HL-60 (cell line): ENCODE measurements at regions not wholly inside any gene's neighbourhood (a gene's known extent, or its start where the extent isn't known, plus 50 kb on each side); places are given as distances from the start of the nearest gene placed in this dataset.

Source experiments
- POLR2AphosphoS5 ChIP-seq: IDR thresholded peaks from 2 replicates; pipeline ENCODE4 v1.6.1; 2012; ENCODE audit warnings: low read depth
- SPI1 ChIP-seq: IDR thresholded peaks from 2 replicates; pipeline ENCODE4 v1.6.1; 2012; ENCODE audit warnings: low read depth, mild to moderate bottlenecking, borderline replicate concordance
- TF ChIP-seq, protein P1 (sequence below): IDR thresholded peaks from one replicate; pipeline ENCODE4 v1.5.1; 2011; ENCODE audit warnings: low read length, control low read depth, inconsistent platforms; ENCODE audit not compliant: insufficient read depth
- TF ChIP-seq, protein P2 (sequence below): IDR thresholded peaks from 2 replicates; pipeline ENCODE4 v1.6.1; 2012; ENCODE audit warnings: low read depth; ENCODE audit not compliant: insufficient replicate concordance

DNA sequence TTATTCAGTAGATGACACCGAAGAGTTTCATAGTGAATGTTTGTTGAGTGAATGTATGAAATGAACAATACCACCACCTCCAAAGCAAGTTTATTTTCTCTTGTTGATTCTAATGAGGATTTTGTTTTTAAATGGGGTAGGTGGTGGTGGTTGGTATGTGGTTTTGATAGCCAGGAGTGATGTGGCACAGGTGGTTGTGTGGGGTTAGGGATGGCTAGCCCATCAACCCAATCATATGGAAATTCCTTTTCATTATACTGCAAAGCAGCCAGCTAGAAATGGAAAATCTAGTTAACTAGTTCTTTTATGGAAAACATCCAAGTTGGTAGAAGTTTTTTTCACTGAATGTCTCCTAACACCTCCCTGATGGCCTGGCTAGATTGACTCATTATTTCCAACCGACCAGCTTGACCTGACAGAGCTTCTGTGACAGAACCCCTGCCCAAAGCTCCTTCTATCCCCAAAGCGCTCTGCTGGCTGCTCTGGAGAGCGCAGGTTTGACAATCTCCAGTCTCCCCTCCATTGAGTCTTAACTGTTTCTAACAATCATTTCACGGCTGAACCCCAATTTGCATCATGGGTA, 376.9 kb downstream of the MTX2 start:
- TF ChIP-seq, protein P1, sequence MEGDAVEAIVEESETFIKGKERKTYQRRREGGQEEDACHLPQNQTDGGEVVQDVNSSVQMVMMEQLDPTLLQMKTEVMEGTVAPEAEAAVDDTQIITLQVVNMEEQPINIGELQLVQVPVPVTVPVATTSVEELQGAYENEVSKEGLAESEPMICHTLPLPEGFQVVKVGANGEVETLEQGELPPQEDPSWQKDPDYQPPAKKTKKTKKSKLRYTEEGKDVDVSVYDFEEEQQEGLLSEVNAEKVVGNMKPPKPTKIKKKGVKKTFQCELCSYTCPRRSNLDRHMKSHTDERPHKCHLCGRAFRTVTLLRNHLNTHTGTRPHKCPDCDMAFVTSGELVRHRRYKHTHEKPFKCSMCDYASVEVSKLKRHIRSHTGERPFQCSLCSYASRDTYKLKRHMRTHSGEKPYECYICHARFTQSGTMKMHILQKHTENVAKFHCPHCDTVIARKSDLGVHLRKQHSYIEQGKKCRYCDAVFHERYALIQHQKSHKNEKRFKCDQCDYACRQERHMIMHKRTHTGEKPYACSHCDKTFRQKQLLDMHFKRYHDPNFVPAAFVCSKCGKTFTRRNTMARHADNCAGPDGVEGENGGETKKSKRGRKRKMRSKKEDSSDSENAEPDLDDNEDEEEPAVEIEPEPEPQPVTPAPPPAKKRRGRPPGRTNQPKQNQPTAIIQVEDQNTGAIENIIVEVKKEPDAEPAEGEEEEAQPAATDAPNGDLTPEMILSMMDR: no peak
- TF ChIP-seq POLR2AphosphoS5 (no peak), SPI1 (no peak)
- TF ChIP-seq, protein P2, sequence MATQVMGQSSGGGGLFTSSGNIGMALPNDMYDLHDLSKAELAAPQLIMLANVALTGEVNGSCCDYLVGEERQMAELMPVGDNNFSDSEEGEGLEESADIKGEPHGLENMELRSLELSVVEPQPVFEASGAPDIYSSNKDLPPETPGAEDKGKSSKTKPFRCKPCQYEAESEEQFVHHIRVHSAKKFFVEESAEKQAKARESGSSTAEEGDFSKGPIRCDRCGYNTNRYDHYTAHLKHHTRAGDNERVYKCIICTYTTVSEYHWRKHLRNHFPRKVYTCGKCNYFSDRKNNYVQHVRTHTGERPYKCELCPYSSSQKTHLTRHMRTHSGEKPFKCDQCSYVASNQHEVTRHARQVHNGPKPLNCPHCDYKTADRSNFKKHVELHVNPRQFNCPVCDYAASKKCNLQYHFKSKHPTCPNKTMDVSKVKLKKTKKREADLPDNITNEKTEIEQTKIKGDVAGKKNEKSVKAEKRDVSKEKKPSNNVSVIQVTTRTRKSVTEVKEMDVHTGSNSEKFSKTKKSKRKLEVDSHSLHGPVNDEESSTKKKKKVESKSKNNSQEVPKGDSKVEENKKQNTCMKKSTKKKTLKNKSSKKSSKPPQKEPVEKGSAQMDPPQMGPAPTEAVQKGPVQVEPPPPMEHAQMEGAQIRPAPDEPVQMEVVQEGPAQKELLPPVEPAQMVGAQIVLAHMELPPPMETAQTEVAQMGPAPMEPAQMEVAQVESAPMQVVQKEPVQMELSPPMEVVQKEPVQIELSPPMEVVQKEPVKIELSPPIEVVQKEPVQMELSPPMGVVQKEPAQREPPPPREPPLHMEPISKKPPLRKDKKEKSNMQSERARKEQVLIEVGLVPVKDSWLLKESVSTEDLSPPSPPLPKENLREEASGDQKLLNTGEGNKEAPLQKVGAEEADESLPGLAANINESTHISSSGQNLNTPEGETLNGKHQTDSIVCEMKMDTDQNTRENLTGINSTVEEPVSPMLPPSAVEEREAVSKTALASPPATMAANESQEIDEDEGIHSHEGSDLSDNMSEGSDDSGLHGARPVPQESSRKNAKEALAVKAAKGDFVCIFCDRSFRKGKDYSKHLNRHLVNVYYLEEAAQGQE: no peak
